ENCODE measurements at regions not wholly inside any gene's neighbourhood (a gene's known extent, or its start where the extent isn't known, plus 50 kb on each side); places are given as distances from the start of the nearest gene placed in this dataset.
A peak's percentile ranks its signal among the peaks of the same experiment; 100 is the strongest.

DNA sequence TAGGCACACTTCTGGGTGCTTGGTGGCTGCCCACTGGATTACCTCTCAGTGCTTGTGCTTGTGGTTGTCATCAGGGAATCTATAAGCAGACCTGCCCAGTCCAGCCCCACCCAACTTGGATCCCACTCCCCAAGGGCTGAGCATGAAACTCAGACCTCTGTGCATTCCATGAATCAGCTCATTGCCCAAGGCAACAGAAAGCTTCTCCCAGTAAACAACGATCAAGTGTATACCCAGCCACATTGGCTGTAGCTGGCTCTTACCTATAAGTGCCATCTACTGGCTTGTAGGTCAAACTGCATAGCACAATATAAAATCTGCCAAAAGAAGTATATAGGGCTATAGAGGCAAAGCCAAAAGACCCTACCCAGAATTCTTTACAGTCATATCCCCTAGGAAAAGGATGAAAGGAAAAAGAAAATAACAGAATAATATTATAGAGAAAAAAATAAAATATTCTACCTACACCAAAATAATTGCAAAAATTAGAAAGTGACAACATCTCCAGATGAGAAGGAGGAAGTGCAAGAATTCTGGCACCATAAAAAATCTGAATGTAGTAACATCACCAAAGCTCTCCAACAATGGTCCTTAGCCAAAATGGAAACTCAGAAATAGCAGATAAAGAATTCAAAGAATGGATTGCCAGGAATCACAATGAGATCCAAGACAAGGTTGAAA lies 321.0 kb upstream of the TRPC7 start:
- TF ChIP-seq, protein P1, sequence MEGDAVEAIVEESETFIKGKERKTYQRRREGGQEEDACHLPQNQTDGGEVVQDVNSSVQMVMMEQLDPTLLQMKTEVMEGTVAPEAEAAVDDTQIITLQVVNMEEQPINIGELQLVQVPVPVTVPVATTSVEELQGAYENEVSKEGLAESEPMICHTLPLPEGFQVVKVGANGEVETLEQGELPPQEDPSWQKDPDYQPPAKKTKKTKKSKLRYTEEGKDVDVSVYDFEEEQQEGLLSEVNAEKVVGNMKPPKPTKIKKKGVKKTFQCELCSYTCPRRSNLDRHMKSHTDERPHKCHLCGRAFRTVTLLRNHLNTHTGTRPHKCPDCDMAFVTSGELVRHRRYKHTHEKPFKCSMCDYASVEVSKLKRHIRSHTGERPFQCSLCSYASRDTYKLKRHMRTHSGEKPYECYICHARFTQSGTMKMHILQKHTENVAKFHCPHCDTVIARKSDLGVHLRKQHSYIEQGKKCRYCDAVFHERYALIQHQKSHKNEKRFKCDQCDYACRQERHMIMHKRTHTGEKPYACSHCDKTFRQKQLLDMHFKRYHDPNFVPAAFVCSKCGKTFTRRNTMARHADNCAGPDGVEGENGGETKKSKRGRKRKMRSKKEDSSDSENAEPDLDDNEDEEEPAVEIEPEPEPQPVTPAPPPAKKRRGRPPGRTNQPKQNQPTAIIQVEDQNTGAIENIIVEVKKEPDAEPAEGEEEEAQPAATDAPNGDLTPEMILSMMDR (IDR thresholded peaks at IDR 0.05): peak; percentile 68
- no peak for TF ChIP-seq EZH2 (IDR thresholded peaks at IDR 0.05)

All from neural progenitor cell (in vitro differentiated cells).